Esophagus squamous epithelium (tissue), 4 donors: ENCODE measurements at regions not wholly inside any gene's neighbourhood (a gene's known extent, or its start where the extent isn't known, plus 50 kb on each side); places are given as distances from the start of the nearest gene placed in this dataset.

Source experiments
- CTCF ChIP-seq, 6 experiments: fragments of 450-650 bp in 4 of 6; fragments of 200-600 bp in 2 of 6; sonication (generic) in 2 of 6; IDR thresholded peaks; one replicate each; pipeline ENCODE4 v1.5.1; 2016 to 2019; ENCODE audit warnings: antibody characterized with exemption in 6 of 6, mild to moderate bottlenecking in 4 of 6, moderate library complexity in 4 of 6
- POLR2A ChIP-seq, 4 donors: fragments of 450-650 bp; IDR thresholded peaks; one replicate each; pipeline ENCODE4 v1.6.1; 2017; ENCODE audit warnings: antibody characterized with exemption in 4 of 4, mild to moderate bottlenecking in 4 of 4, moderate library complexity in 3 of 4

GRCh38 chrX:56462389-56462788 is 101.0 kb upstream of the UBQLN2 start:
- TF ChIP-seq CTCF (IDR thresholded peaks at IDR 0.05) (no peak), POLR2A (IDR thresholded peaks at IDR 0.05) (no peak)
